ENCODE measurements at regions not wholly inside any gene's neighbourhood (a gene's known extent, or its start where the extent isn't known, plus 50 kb on each side); places are given as distances from the start of the nearest gene placed in this dataset.

- H3K27ac ChIP-seq (ENCODE audit: low read depth, low read length), result no peak overlapping the region
- DNase-seq (ENCODE audit: insufficient read length, low spot score, missing footprints), result no peak
- no peak overlapping the region for H3K4me2 ChIP-seq (ENCODE audit: insufficient read depth, low read length)
- H3K27me3 ChIP-seq (ENCODE audit: insufficient read depth, low read length), result no peaks in the 10 kb centered on the region
- TF ChIP-seq, protein P1, sequence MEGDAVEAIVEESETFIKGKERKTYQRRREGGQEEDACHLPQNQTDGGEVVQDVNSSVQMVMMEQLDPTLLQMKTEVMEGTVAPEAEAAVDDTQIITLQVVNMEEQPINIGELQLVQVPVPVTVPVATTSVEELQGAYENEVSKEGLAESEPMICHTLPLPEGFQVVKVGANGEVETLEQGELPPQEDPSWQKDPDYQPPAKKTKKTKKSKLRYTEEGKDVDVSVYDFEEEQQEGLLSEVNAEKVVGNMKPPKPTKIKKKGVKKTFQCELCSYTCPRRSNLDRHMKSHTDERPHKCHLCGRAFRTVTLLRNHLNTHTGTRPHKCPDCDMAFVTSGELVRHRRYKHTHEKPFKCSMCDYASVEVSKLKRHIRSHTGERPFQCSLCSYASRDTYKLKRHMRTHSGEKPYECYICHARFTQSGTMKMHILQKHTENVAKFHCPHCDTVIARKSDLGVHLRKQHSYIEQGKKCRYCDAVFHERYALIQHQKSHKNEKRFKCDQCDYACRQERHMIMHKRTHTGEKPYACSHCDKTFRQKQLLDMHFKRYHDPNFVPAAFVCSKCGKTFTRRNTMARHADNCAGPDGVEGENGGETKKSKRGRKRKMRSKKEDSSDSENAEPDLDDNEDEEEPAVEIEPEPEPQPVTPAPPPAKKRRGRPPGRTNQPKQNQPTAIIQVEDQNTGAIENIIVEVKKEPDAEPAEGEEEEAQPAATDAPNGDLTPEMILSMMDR (IDR thresholded peaks at IDR 0.05; ENCODE audit: extremely low read depth, low read depth, low read length), result no peak
- H3K36me3 ChIP-seq (ENCODE audit: insufficient read depth, low read length), result no peaks in the 10 kb centered on the region
- H3K9me3 ChIP-seq (ENCODE audit: low read depth, low read length), result no peaks in the 10 kb centered on the region
- no peaks in the 10 kb centered on the region for H4K20me1 ChIP-seq (ENCODE audit: insufficient read depth, low read length)
- no peak overlapping the region for H3K4me3 ChIP-seq (ENCODE audit: insufficient read depth, low read length)
- H3K79me2 ChIP-seq (ENCODE audit: insufficient read depth, low read length), result no peaks in the 10 kb centered on the region
- no peaks in the 10 kb centered on the region for H3K4me1 ChIP-seq (ENCODE audit: insufficient read depth, low read length)
- H2AFZ ChIP-seq (ENCODE audit: low read length), result no peak overlapping the region
Measured at GRCh38 chr14:38129705-38130104, 78.0 kb upstream of the SSTR1 start.

- TF ChIP-seq, protein P1 (IDR thresholded peaks at IDR 0.05; ENCODE audit: extremely low read depth, low read depth, low read length), result no peak
- no peak overlapping the region for H3K4me2 ChIP-seq (ENCODE audit: insufficient read depth, low read length)
- no peaks in the 10 kb centered on the region for H3K4me1 ChIP-seq (ENCODE audit: insufficient read depth, low read length)
- H3K27ac ChIP-seq (ENCODE audit: low read depth, low read length), result no peak overlapping the region
- H3K9me3 ChIP-seq (ENCODE audit: low read depth, low read length), result no peaks in the 10 kb centered on the region
- no peak overlapping the region for H3K4me3 ChIP-seq (ENCODE audit: insufficient read depth, low read length)
- no peak overlapping the region for H2AFZ ChIP-seq (ENCODE audit: low read length)
- DNase-seq (ENCODE audit: insufficient read length, low spot score, missing footprints), result no peak
- no peaks in the 10 kb centered on the region for H4K20me1 ChIP-seq (ENCODE audit: insufficient read depth, low read length)
- H3K27me3 ChIP-seq (ENCODE audit: insufficient read depth, low read length), result no peaks in the 10 kb centered on the region
- no peaks in the 10 kb centered on the region for H3K79me2 ChIP-seq (ENCODE audit: insufficient read depth, low read length)
- H3K36me3 ChIP-seq (ENCODE audit: insufficient read depth, low read length), result no peaks in the 10 kb centered on the region
Measured at GRCh38 chr14:38134416-38135030, 73.2 kb upstream of the SSTR1 start.

- Histone ChIP-seq H2AFZ (ENCODE audit: low read length) (no peak overlapping the region), H3K79me2 (ENCODE audit: insufficient read depth, low read length) (no peaks in the 10 kb centered on the region), H3K9me3 (ENCODE audit: low read depth, low read length) (no peaks in the 10 kb centered on the region)
Measured at GRCh38 chr14:38135106-38135867, 72.4 kb upstream of the SSTR1 start.

GRCh38 chr14:38137005-38137404 is 70.7 kb upstream of the SSTR1 start:
- Histone ChIP-seq H4K20me1 (ENCODE audit: insufficient read depth, low read length) (no peaks in the 10 kb centered on the region), H3K4me3 (ENCODE audit: insufficient read depth, low read length) (no peak overlapping the region), H3K9me3 (ENCODE audit: low read depth, low read length) (no peaks in the 10 kb centered on the region), H3K27me3 (ENCODE audit: insufficient read depth, low read length) (no peaks in the 10 kb centered on the region), H3K4me1 (ENCODE audit: insufficient read depth, low read length) (no peaks in the 10 kb centered on the region), H3K79me2 (ENCODE audit: insufficient read depth, low read length) (no peaks in the 10 kb centered on the region), H2AFZ (ENCODE audit: low read length) (no peak overlapping the region), H3K27ac (ENCODE audit: low read depth, low read length) (no peak overlapping the region), H3K36me3 (ENCODE audit: insufficient read depth, low read length) (no peaks in the 10 kb centered on the region), H3K4me2 (ENCODE audit: insufficient read depth, low read length) (no peak overlapping the region)
- TF ChIP-seq, protein P1 (IDR thresholded peaks at IDR 0.05; ENCODE audit: extremely low read depth, low read depth, low read length), result no peak
- DNase-seq (ENCODE audit: insufficient read length, low spot score, missing footprints), result no peak

More at GRCh38 chr14:38135106-38135867, 72.4 kb upstream of the SSTR1 start:
- no peak for DNase-seq (ENCODE audit: insufficient read length, low spot score, missing footprints)
- H3K27me3 ChIP-seq (ENCODE audit: insufficient read depth, low read length), result no peaks in the 10 kb centered on the region
- TF ChIP-seq, protein P1 (IDR thresholded peaks at IDR 0.05; ENCODE audit: extremely low read depth, low read depth, low read length), result no peak
- no peaks in the 10 kb centered on the region for H3K36me3 ChIP-seq (ENCODE audit: insufficient read depth, low read length)
- no peak overlapping the region for H3K4me2 ChIP-seq (ENCODE audit: insufficient read depth, low read length)
- H4K20me1 ChIP-seq (ENCODE audit: insufficient read depth, low read length), result no peaks in the 10 kb centered on the region
- H3K27ac ChIP-seq (ENCODE audit: low read depth, low read length), result no peak overlapping the region
- H3K4me3 ChIP-seq (ENCODE audit: insufficient read depth, low read length), result no peak overlapping the region
- no peaks in the 10 kb centered on the region for H3K4me1 ChIP-seq (ENCODE audit: insufficient read depth, low read length)
